ENCODE measurements at regions not wholly inside any gene's neighbourhood (a gene's known extent, or its start where the extent isn't known, plus 50 kb on each side); places are given as distances from the start of the nearest gene placed in this dataset.

DNA sequence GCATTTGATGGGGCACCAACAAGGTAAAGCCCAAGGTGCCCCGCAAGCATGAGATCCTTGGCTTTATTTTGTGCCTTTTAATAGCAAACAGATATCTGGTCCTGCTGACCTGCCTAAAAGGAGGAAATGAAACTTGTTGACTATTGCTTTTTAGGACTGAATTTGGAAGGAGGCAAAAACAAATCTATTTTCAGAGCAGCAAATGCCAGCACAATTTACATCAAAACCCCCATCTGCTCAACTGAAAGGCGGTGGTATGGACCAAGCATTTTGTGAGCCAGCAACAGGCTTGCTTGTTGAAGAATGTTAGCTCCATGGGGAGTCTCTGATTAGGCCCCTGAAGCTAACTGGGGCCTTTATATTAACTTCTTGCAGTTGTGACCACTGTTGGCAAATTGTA is 192.6 kb upstream of the E2F8 start:
- Histone ChIP-seq H3K9me3 (replicated peaks) (no peaks in the 10 kb centered on the region; the same call in 1 of the 2 replicates), H3K27ac (no peak overlapping the region), H3K27me3 (no peaks in the 10 kb centered on the region), H3K4me1 (peaks cover 30% of the 10 kb centered on the region), H3K4me3 (no peak overlapping the region), H3K36me3 (no peaks in the 10 kb centered on the region)
- no peak for DNase-seq

DNA sequence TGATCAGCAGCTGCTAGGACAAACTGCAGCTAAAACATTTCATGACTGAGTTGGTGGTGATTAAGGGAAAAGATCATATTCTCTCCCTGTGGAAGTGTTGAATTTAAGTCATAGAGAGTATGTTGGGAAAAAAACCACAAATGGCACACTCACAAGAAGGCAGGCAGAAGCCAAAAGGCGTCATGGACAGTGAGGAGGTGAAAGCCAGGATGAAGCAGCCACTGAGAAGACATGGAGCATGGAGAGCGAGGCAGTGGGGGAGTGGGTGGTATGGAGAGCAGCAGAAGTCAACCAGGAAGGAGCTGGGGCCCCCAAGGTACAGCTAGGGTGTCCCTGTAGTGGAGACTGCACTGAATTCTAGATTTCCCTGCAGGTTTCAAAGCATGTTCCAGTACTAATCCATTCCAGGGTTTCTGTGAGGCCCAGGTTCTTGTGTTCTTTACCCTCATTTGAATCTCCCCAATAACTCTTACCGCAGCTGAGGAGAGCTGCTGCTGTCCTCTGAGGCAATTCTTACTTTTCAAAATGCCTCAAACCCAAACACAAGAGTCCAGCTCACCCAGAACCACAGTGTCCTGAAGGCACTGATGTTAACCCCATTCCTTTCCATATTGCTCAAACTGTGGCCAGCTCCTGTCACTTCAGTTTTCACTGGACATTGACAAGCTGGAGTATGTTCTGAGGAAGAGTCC is 191.8 kb upstream of the E2F8 start:
- Histone ChIP-seq H3K4me1 (peaks cover 27% of the 10 kb centered on the region), H3K36me3 (no peaks in the 10 kb centered on the region), H3K27me3 (no peaks in the 10 kb centered on the region), H3K4me3 (no peak overlapping the region), H3K9me3 (replicated peaks) (no peaks in the 10 kb centered on the region; the same call in 1 of the 2 replicates), H3K27ac (no peak overlapping the region)
- DNase-seq: peak; percentile 34 to 68

DNA sequence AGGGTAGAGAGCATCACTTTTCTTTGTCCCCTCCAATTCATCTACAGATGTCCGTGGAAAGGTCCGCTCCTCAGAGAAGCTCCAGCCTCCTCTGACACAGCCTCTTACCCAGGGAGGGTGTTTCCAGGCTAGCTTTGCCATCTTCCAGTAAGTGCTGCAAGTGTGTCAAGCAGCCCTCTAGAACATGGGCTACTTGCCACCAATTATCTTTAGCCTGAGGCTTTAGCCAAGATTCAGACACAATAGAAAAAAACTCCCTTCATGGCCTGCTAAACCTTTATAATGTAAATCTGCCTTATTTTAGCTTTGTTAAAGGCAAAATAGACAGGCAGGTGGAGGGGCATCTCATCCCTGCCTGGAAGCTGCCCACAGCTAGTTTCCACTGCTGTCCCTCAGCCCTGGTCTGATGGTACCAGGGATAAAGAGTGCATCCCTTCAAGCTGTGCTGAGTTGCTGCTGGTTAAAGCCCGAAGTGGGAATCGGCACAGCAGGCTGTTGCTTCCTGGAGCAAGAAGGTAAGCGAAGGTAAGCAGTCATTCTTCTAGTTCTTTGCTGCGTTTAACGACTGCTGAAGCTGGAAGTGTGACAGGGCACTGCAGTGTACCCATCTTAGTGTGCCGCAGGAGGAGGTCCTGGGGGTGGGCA is 190.1 kb upstream of the E2F8 start:
- H3K27ac ChIP-seq: no peak overlapping the region

DNA sequence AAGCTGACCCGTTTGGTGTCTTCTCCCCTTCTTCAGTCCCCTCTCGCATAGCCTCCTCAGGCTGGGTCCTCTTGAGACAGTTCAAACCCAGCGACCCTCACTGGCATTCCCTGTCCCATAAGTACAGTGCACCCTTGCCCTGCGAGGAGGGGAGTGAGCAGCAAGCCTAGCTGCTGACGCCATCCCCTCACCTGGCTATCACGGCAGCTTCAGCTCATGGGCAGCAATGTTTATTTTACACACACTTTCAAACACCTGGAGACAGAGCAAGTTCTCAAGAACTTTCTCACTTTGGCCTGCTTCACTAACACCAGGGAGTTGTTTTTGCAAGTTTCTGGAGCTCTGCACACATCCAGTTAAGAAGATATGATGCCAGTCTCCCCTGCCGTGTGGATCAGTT is 189.6 kb upstream of the E2F8 start:
- H3K27me3 ChIP-seq: no peaks in the 10 kb centered on the region
- H3K9me3 ChIP-seq (replicated peaks): no peaks in the 10 kb centered on the region
- peaks cover 15% of the 10 kb centered on the region for H3K4me1 ChIP-seq
- no peak overlapping the region for H3K27ac ChIP-seq
- DNase-seq: no peak
- no peaks in the 10 kb centered on the region for H3K36me3 ChIP-seq
- H3K4me3 ChIP-seq: no peak overlapping the region

More for the DNA sequence above, 190.1 kb upstream of the E2F8 start:
- no peak for DNase-seq
- Histone ChIP-seq H3K27me3 (no peaks in the 10 kb centered on the region), H3K9me3 (replicated peaks) (no peaks in the 10 kb centered on the region), H3K36me3 (no peaks in the 10 kb centered on the region), H3K4me1 (peaks cover 21% of the 10 kb centered on the region), H3K4me3 (no peak overlapping the region)

DNA sequence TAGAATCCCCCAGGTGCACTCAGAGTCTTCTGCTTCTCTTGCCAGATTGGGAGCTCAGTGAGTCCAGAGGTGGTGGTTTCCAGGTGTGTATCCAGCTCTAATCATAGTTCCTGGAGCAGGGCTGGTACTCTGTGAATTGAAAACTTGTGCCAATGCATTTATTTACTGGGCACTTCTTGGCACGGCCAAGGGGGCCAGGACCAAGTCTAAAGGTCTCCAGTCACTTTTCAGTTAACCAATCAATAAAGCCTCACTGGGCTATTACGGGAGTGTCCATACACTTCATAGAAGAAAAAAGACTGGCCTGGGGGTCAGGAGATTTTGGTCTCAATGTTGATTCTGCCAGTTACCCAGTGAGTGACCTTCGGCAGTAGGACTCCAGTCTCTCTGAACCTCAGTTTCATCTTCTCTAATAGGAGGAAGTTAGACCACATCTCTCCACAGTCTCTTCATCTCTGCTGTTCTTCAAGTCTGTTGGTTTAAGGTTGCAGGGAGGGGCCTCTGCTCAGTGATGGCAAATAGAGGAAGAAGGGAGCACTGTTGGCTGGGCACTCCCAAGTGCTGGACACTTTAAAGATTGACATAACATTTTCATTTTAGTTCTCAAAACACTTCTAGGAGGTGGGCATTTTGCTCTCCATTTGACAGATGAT is 188.5 kb upstream of the E2F8 start:
- Histone ChIP-seq H3K9me3 (replicated peaks) (no peaks in the 10 kb centered on the region), H3K27me3 (no peaks in the 10 kb centered on the region), H3K4me3 (no peak overlapping the region), H3K4me1 (peaks cover 13% of the 10 kb centered on the region), H3K36me3 (no peaks in the 10 kb centered on the region), H3K27ac (no peak overlapping the region)
- DNase-seq: no peak

DNA sequence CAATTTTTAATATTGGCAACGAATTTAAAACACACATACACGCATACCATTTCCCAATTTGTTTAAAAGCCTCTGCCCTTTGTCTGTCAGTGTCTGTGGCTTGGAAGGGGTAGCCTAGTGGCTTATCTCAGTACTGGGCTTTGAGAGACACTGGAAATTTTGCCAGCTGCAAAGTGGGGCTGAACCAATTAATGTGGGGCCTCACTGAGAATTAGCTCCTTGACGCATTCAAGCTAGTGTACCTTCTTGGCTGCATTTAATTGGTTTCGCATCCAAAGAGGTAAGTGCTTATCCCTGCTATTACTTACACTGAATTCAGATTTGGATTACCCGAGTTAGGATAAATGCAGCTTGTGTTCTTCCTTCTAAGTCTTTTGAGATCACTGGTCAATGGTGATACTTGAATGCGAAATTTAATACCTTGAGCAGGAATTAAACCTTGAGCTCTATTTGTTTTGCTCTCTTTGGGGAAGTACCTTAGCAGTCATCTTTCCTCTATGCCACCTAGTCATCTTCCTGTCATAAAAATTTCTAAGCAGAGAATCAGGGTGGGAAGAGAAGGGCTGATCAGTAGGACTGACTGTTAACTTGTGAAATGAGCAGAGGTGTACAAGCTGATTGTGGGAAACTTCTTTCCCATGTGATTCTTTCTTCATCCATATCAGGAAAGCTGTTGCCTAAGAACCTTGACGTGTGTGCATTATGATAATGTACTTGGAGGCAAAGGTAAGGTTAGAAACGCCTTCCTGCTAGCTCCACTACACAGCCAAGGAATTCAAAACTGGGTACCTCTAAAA is 187.7 kb upstream of the E2F8 start:
- Histone ChIP-seq H3K36me3 (no peaks in the 10 kb centered on the region), H3K4me1 (peaks cover 13% of the 10 kb centered on the region), H3K4me3 (no peak overlapping the region), H3K27ac (no peak overlapping the region), H3K9me3 (replicated peaks) (no peaks in the 10 kb centered on the region), H3K27me3 (no peaks in the 10 kb centered on the region)
- DNase-seq: peak in 1 of 2 experiments; percentile 32

DNA sequence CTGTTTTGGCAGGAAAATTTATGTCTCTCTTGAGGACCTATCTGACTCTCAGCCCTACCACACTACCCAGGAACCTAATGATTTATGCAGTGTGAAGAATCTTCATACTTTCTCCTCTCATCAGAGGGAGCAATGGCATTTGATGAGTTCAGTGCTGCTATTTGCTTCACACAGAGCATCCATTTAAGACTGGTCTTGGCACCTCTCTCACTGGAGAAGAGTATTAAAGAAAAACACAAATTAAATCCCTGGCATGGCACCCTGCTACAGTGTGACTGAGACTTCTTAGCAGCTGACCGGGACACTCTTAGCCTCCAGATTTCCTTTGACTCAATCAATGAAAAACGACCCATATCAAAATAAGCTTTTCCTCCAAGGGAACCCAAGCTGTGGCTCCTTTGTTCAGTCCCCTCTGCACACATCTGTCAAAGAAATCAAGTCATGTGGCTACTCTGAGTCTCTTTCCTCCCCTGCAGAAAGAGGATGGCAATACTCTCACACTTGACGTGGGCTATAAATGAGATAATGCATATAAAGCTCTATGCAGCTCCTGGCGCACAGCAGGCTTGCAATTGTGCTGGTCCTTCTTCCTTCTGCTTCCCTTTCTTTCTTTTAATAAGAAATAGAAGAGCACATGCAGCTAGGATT is 186.1 kb upstream of the E2F8 start:
- H3K4me1 ChIP-seq: peaks cover 4% of the 10 kb centered on the region
- no peaks in the 10 kb centered on the region for H3K36me3 ChIP-seq
- no peaks in the 10 kb centered on the region for H3K9me3 ChIP-seq (replicated peaks)
- peak in 1 of 2 experiments; percentile 33 for DNase-seq
- H3K27me3 ChIP-seq: no peaks in the 10 kb centered on the region
- no peak overlapping the region for H3K27ac ChIP-seq
- H3K4me3 ChIP-seq: no peak overlapping the region

DNA sequence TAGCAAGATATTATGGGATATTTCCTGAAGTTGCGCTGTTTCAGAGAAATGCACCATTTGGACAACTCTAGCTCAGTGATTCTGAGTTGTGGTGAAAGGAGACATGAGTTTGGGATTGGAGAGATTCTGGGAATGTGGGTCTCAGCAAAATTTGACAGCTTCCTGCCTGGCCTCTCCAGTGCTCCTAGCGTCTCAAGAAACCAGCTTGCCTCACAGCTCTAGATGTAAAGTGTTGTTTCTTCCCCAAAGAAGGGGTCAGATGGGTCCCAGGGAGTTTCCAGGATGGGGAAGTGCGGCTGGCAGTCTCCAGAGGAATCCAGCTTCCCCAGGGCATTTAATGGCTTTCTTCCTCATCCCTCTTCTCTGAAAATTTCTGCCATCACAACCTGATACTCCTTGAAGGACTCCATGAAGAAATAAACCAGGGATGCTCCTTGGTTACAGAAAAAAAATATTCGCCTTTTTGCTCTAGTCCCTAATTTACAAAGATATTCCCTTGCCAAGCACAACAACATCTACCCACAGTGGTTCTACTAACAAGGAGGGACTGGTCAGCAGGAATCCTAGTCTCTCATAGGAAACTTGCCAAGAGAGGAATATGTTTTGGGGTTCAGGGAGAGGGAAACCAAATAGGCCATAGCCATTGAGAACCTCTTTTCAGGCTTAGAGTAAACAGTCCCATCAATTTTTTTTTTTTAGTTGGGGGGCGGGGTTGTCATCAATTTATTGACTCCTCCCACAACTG is 185.4 kb upstream of the E2F8 start:
- no peak overlapping the region for H3K4me3 ChIP-seq
- H3K27me3 ChIP-seq: no peaks in the 10 kb centered on the region
- H3K9me3 ChIP-seq (replicated peaks): no peaks in the 10 kb centered on the region
- DNase-seq: no peak
- no peaks in the 10 kb centered on the region for H3K36me3 ChIP-seq
- H3K4me1 ChIP-seq: peaks cover 4% of the 10 kb centered on the region
- no peak overlapping the region for H3K27ac ChIP-seq

DNA sequence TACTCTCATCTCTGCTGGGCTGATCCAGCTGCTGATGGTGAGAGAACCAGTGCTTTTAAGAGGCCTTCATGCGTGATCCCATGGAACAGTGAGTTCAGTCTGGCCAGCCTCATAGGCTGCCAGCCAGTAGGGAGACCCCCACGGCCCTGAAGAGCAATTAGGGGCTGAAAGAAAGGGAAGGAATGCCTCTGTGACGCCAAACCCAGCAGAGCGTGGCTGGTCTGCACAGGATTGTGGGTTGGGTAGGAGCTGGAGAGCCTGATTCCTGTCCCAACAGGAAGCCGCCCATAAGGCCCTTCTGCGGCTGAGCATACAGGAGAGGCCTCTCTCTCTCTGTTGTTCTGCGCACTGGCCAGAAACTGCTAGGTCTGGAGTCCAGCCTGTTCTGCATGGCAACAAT is 181.5 kb upstream of the E2F8 start:
- Histone ChIP-seq H3K9me3 (replicated peaks) (no peaks in the 10 kb centered on the region), H3K27me3 (no peaks in the 10 kb centered on the region), H3K27ac (no peak overlapping the region), H3K36me3 (no peaks in the 10 kb centered on the region), H3K4me3 (no peak overlapping the region), H3K4me1 (peaks cover 17% of the 10 kb centered on the region)
- no peak for DNase-seq

DNA sequence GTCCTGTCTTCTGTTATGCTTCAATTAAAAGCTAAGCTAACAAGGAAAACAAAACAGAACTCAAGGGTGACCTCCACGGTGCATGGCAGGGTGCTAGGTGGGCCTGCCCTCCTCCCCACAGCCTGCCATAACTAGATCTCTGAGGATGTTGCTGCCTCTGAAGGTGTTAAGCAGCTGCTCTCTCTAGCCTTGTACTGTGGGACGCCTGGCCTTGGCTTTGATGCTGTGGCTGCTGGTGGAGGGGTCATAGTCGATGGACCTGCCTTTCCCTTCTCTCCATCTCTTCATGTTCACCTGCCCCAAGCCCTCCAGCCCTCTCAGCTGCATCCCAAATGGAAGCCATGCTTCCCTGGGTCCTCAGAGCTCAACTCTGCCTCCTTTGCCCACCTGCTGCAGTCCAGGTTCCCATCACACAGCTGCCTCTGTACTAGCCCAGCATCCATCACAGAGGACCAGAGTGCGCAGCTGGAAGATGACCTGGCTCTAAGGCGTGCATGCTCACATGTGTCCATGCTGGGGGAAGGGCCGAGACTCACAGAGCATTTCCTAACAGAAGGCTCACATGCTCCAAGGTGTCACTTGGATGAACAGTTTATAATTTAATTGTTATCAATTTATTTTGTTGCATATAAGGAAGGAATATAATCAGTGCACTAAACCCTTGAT is 180.3 kb upstream of the E2F8 start:
- Histone ChIP-seq H3K27me3 (no peaks in the 10 kb centered on the region), H3K4me3 (no peak overlapping the region), H3K27ac (no peak overlapping the region), H3K9me3 (replicated peaks) (no peaks in the 10 kb centered on the region), H3K4me1 (peaks cover 13% of the 10 kb centered on the region; the same call in 1 of the 2 replicates), H3K36me3 (no peaks in the 10 kb centered on the region)
- no peak for DNase-seq

DNA sequence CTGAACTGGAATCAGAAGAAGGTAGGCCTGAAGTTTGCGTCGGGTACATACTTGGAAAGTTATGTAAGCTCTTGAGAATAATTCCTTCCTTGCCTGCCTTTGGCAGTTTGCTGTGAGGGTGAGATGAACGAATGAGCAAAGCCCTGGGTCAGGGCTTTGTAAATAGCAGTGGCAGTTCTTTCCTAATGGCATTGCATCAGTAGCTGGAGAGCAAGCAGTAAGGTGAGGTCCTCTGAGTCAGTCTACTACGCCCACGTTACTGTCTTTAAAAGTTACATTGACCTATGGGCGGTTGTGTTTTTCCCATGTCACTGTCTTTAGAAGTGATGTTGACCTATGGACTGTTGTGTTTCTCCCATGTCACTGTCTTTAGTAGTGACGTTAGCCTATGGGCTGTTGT is 179.1 kb upstream of the E2F8 start:
- Histone ChIP-seq H3K27me3 (no peaks in the 10 kb centered on the region), H3K9me3 (replicated peaks) (no peaks in the 10 kb centered on the region), H3K27ac (no peak overlapping the region), H3K4me3 (no peak overlapping the region), H3K36me3 (no peaks in the 10 kb centered on the region), H3K4me1 (peaks cover 13% of the 10 kb centered on the region; the same call in 1 of the 2 replicates)
- no peak for DNase-seq

DNA sequence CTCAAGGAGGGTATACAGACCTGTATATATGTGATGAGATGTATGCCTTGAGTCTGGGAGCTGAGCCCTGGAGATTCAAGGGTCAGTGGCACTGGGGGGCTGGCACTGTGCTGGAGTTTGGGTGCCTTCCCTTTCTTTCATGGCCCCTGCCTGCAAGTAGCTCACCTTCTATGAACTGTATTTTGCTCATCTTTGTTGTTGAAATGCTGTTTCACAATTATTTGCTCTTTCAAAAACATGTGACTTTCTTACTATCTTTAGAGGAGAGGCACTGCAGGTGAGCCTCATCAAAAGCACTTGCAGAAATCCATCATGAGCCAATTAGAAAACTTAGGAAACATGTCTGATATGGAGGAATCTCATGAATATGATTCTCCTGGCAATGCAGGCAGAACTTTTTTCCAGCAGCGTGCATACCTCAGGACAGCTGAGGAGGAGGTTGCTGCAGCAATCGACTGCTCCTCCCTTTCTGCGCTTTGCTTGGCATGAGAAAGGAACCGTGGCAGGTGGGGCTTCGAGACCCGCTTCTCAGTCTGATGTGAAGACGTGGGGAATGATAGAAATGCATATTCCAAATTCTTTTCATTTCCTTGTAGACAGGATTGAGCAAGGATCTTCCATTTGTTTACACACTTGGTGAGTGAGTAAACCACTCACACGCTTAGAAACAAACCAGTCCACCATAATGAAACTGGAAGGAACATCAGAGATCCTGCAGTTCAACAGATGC is 178.4 kb upstream of the E2F8 start:
- Histone ChIP-seq H3K27ac (no peak overlapping the region), H3K27me3 (no peaks in the 10 kb centered on the region), H3K4me1 (peaks cover 13% of the 10 kb centered on the region; the same call in 1 of the 2 replicates), H3K4me3 (no peak overlapping the region), H3K36me3 (no peaks in the 10 kb centered on the region), H3K9me3 (replicated peaks) (no peaks in the 10 kb centered on the region)
- DNase-seq: no peak

DNA sequence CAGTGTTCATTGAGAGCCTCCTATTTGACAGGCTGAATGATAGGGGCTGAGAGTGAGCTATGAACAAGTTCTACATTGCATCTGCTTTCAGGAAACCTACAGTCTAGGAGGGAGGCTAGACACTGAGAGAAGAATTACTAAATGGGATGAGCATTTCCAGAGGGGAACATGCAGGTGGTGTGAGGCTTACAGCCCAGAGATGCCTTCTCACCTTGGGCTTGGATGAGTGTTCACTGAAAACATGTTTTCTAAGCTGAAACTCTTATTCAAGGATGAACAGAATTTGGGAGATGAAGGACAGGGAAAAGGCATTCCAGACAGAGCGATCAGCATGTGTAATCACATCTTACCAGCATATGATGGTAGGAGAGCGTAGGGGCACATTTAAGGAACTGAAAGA is 177.5 kb upstream of the E2F8 start:
- Histone ChIP-seq H3K4me3 (no peak overlapping the region), H3K9me3 (replicated peaks) (0 out of 2 replicates have a peak, but pooled peaks cover 2% of the 10 kb centered on the region), H3K27me3 (no peaks in the 10 kb centered on the region), H3K4me1 (peaks cover 13% of the 10 kb centered on the region; the same call in 1 of the 2 replicates), H3K36me3 (no peaks in the 10 kb centered on the region), H3K27ac (no peak overlapping the region)
- no peak for DNase-seq

Measured in SJCRH30 (cell line).